ENCODE measurements at regions not wholly inside any gene's neighbourhood (a gene's known extent, or its start where the extent isn't known, plus 50 kb on each side); places are given as distances from the start of the nearest gene placed in this dataset.
"Not testable (repeated sequence)": the region's sequence is repeated elsewhere in the genome, so short reads cannot be mapped to it uniquely, and the experiment has no call there.

- FAIRE-seq: not testable (repeated sequence)
Observed at GRCh38 chr1:190837200-190837599, 359.5 kb upstream of the BRINP3 start.

GRCh38 chr1:190837888-190838287, 360.2 kb upstream of the BRINP3 start:
- no peak for FAIRE-seq

GRCh38 chr1:190847166-190847565, 369.5 kb upstream of the BRINP3 start:
- no peak for FAIRE-seq

- FAIRE-seq: no peak
Observed at GRCh38 chr1:190849346-190849745, 371.7 kb upstream of the BRINP3 start.

- FAIRE-seq: no peak
Observed at GRCh38 chr1:190852611-190853010, 374.9 kb upstream of the BRINP3 start.

- no peak for FAIRE-seq
Observed at GRCh38 chr1:190858140-190858539, 380.5 kb upstream of the BRINP3 start.

GRCh38 chr1:190864013-190864641, 386.5 kb upstream of the BRINP3 start:
- no peak for FAIRE-seq

- FAIRE-seq: no peak
Observed at GRCh38 chr1:190880352-190880751, 402.7 kb upstream of the BRINP3 start.

- no peak for FAIRE-seq
Observed at GRCh38 chr1:190881064-190881463, 403.4 kb upstream of the BRINP3 start.

GRCh38 chr1:190897233-190897632, 419.6 kb upstream of the BRINP3 start:
- FAIRE-seq: no peak

GRCh38 chr1:190904091-190904695, 426.5 kb upstream of the BRINP3 start:
- FAIRE-seq: no peak

- no peak for FAIRE-seq
Observed at GRCh38 chr1:190906206-190906725, 428.6 kb upstream of the BRINP3 start.

GRCh38 chr1:190908246-190908645, 430.6 kb upstream of the BRINP3 start:
- FAIRE-seq: no peak

- no peak for FAIRE-seq
Observed at GRCh38 chr1:190908691-190909090, 431.0 kb upstream of the BRINP3 start.

GRCh38 chr1:190935925-190936324, 458.3 kb upstream of the BRINP3 start:
- FAIRE-seq: no peak

- no peak for FAIRE-seq
Observed at GRCh38 chr1:190936337-190936736, 458.7 kb upstream of the BRINP3 start.

GRCh38 chr1:190940951-190941350, 463.3 kb upstream of the BRINP3 start:
- FAIRE-seq: no peak

- no peak for FAIRE-seq
Observed at GRCh38 chr1:190942475-190942874, 464.8 kb upstream of the BRINP3 start.

GRCh38 chr1:190943722-190944121, 466.1 kb upstream of the BRINP3 start:
- not testable (repeated sequence) for FAIRE-seq

- no peak for FAIRE-seq
Observed at GRCh38 chr1:190949939-190950338, 472.3 kb upstream of the BRINP3 start.

GRCh38 chr1:190957565-190957964, 479.9 kb upstream of the BRINP3 start:
- FAIRE-seq: no peak

GRCh38 chr1:190963321-190963720, 485.7 kb upstream of the BRINP3 start:
- no peak for FAIRE-seq

GRCh38 chr1:190975827-190976226, 498.2 kb upstream of the BRINP3 start:
- no peak for FAIRE-seq

GRCh38 chr1:191002768-191003167, 525.1 kb upstream of the BRINP3 start:
- no peak for FAIRE-seq

- FAIRE-seq: no peak
Observed at GRCh38 chr1:191016765-191017164, 539.1 kb upstream of the BRINP3 start.
